HUES64 (cell line): ENCODE measurements at regions not wholly inside any gene's neighbourhood (a gene's known extent, or its start where the extent isn't known, plus 50 kb on each side); places are given as distances from the start of the nearest gene placed in this dataset.
"Not testable (repeated sequence)": the region's sequence is repeated elsewhere in the genome, so short reads cannot be mapped to it uniquely, and the experiment has no call there.

Source experiments
- H3K27ac ChIP-seq: 2 replicates; pipeline ENCODE4 v1.7.0; 2013; ENCODE audit warnings: low read depth, low read length, inconsistent platforms
- H3K27me3 ChIP-seq: 2 replicates; pipeline ENCODE4 v1.6.1; 2013; ENCODE audit warnings: mild to moderate bottlenecking, low read length; ENCODE audit not compliant: insufficient read depth
- H3K36me3 ChIP-seq: 2 replicates; pipeline ENCODE4 v1.6.1; 2013; ENCODE audit warnings: mild to moderate bottlenecking, low read length; ENCODE audit not compliant: insufficient read depth
- H3K4me1 ChIP-seq: 2 replicates; pipeline ENCODE4 v1.6.1; 2013; ENCODE audit warnings: mild to moderate bottlenecking, low read length, moderate library complexity; ENCODE audit not compliant: insufficient read depth
- H3K4me3 ChIP-seq: 2 replicates; pipeline ENCODE4 v1.5.1; 2013; ENCODE audit warnings: mild to moderate bottlenecking, low read length, moderate library complexity
- H3K9ac ChIP-seq: 2 replicates; pipeline ENCODE4 v1.6.1; 2013; ENCODE audit warnings: mild to moderate bottlenecking, low read depth, low read length
- H3K9me3 ChIP-seq: 2 replicates; pipeline ENCODE4 v1.6.1; 2013; ENCODE audit warnings: low read depth, low read length; ENCODE audit not compliant: insufficient read depth
- WGBS: fragments of 150-250, 120-280 bp; methylation state at CpG from one replicate; pipeline ENCODE4 v1.1.7; 2013; ENCODE audit warnings: missing lambda C conversion rate; 5-methylcytosine and 5-hydroxymethylcytosine counted together

GRCh38 chr1:125064029-125064428 lies 3879.3 kb downstream of the SRGAP2C start:
- H3K27me3 ChIP-seq, H3K36me3 ChIP-seq, H3K9ac ChIP-seq, H3K4me3 ChIP-seq, H3K4me1 ChIP-seq, H3K27ac ChIP-seq: not testable (repeated sequence)
- H3K9me3 ChIP-seq, result peaks cover 42% of the 10 kb centered on the region
- WGBS, result 95% methylated on average over 11 of the region's 17 CpGs

GRCh38 chr1:125064481-125064880 lies 3879.7 kb downstream of the SRGAP2C start:
- WGBS, result 95% methylated on average over 21 of the region's 21 CpGs
- no peaks in the 10 kb centered on the region for H3K27me3 ChIP-seq
- H3K4me3 ChIP-seq, result no peak overlapping the region
- H3K27ac ChIP-seq, result no peak overlapping the region
- no peak overlapping the region for H3K9ac ChIP-seq
- no peaks in the 10 kb centered on the region for H3K4me1 ChIP-seq
- peaks cover 47% of the 10 kb centered on the region for H3K9me3 ChIP-seq
- no peaks in the 10 kb centered on the region for H3K36me3 ChIP-seq

GRCh38 chr1:125065092-125065820 lies 3880.5 kb downstream of the SRGAP2C start:
- Histone ChIP-seq H3K27me3 (no peaks in the 10 kb centered on the region), H3K4me1 (no peaks in the 10 kb centered on the region), H3K9me3 (peaks cover 54% of the 10 kb centered on the region), H3K9ac (no peak overlapping the region), H3K27ac (no peak overlapping the region), H3K4me3 (no peak overlapping the region), H3K36me3 (no peaks in the 10 kb centered on the region)
- 89% methylated on average over 37 of the region's 37 CpGs for WGBS

- Histone ChIP-seq H3K9me3 (peaks cover 60% of the 10 kb centered on the region), H3K27ac (no peak overlapping the region), H3K4me3 (no peak overlapping the region), H3K27me3 (no peaks in the 10 kb centered on the region), H3K9ac (no peak overlapping the region), H3K36me3 (no peaks in the 10 kb centered on the region), H3K4me1 (no peaks in the 10 kb centered on the region)
- 80% methylated on average over 9 of the region's 14 CpGs for WGBS
Observed at GRCh38 chr1:125065821-125066180, 3881.0 kb downstream of the SRGAP2C start.

- H3K9me3 ChIP-seq, result peaks cover 66% of the 10 kb centered on the region
- 92% methylated on average over 22 of the region's 22 CpGs for WGBS
- no peak overlapping the region for H3K9ac ChIP-seq
- no peak overlapping the region for H3K27ac ChIP-seq
- H3K27me3 ChIP-seq, result no peaks in the 10 kb centered on the region
- H3K36me3 ChIP-seq, result no peaks in the 10 kb centered on the region
- no peak overlapping the region for H3K4me3 ChIP-seq
- H3K4me1 ChIP-seq, result no peaks in the 10 kb centered on the region
Observed at GRCh38 chr1:125066385-125066784, 3881.6 kb downstream of the SRGAP2C start.

- peaks cover 70% of the 10 kb centered on the region for H3K9me3 ChIP-seq
- 97% methylated on average over 5 of the region's 13 CpGs for WGBS
Observed at GRCh38 chr1:125066849-125067248, 3882.1 kb downstream of the SRGAP2C start.

GRCh38 chr1:125080077-125080476 lies 3895.3 kb downstream of the SRGAP2C start:
- H3K27me3 ChIP-seq, result no peaks in the 10 kb centered on the region
- H3K9me3 ChIP-seq, result peaks cover 76% of the 10 kb centered on the region
- no peak overlapping the region for H3K9ac ChIP-seq
- H3K4me1 ChIP-seq, result no peaks in the 10 kb centered on the region
- no peak overlapping the region for H3K27ac ChIP-seq
- no peak overlapping the region for H3K4me3 ChIP-seq
- no peaks in the 10 kb centered on the region for H3K36me3 ChIP-seq
- WGBS, result 80% methylated on average over 18 of the region's 18 CpGs

More at GRCh38 chr1:125066849-125067248, 3882.1 kb downstream of the SRGAP2C start:
- H3K4me1 ChIP-seq, H3K4me3 ChIP-seq, H3K27me3 ChIP-seq, H3K36me3 ChIP-seq, H3K27ac ChIP-seq, H3K9ac ChIP-seq: not testable (repeated sequence)

- H3K4me3 ChIP-seq, result no peak overlapping the region
- H3K36me3 ChIP-seq, result no peaks in the 10 kb centered on the region
- H3K9me3 ChIP-seq, result peaks cover 48% of the 10 kb centered on the region
- H3K4me1 ChIP-seq, result no peaks in the 10 kb centered on the region
- H3K9ac ChIP-seq, result no peak overlapping the region
- H3K27me3 ChIP-seq, result no peaks in the 10 kb centered on the region
- no peak overlapping the region for H3K27ac ChIP-seq
- 96% methylated on average over 108 of the region's 108 CpGs for WGBS
Observed at GRCh38 chr1:125085720-125086591, 3901.2 kb downstream of the SRGAP2C start.

- peaks cover 41% of the 10 kb centered on the region for H3K9me3 ChIP-seq
- 95% methylated on average over 44 of the region's 45 CpGs for WGBS
- no peak overlapping the region for H3K4me3 ChIP-seq
- H3K36me3 ChIP-seq, result no peaks in the 10 kb centered on the region
- H3K9ac ChIP-seq, result no peak overlapping the region
- no peaks in the 10 kb centered on the region for H3K4me1 ChIP-seq
- H3K27me3 ChIP-seq, result no peaks in the 10 kb centered on the region
- no peak overlapping the region for H3K27ac ChIP-seq
Observed at GRCh38 chr1:125086611-125087010, 3901.8 kb downstream of the SRGAP2C start.

- peaks cover 35% of the 10 kb centered on the region for H3K9me3 ChIP-seq
- WGBS, result 96% methylated on average over 54 of the region's 55 CpGs
- H3K36me3 ChIP-seq, result no peaks in the 10 kb centered on the region
- H3K27me3 ChIP-seq, result no peaks in the 10 kb centered on the region
- no peak overlapping the region for H3K27ac ChIP-seq
- H3K4me1 ChIP-seq, result no peaks in the 10 kb centered on the region
- H3K9ac ChIP-seq, result no peak overlapping the region
- no peak overlapping the region for H3K4me3 ChIP-seq
Observed at GRCh38 chr1:125087247-125087646, 3902.5 kb downstream of the SRGAP2C start.

- H3K27ac ChIP-seq, result no peak overlapping the region
- H3K4me1 ChIP-seq, result no peaks in the 10 kb centered on the region
- H3K27me3 ChIP-seq, result no peaks in the 10 kb centered on the region
- peaks cover 35% of the 10 kb centered on the region for H3K9me3 ChIP-seq
- H3K36me3 ChIP-seq, result no peaks in the 10 kb centered on the region
- no peak overlapping the region for H3K4me3 ChIP-seq
- no peak overlapping the region for H3K9ac ChIP-seq
- 93% methylated on average over 41 of the region's 41 CpGs for WGBS
Observed at GRCh38 chr1:125087691-125088090, 3902.9 kb downstream of the SRGAP2C start.
